GM18508 (cell line): ENCODE measurements at regions not wholly inside any gene's neighbourhood (a gene's known extent, or its start where the extent isn't known, plus 50 kb on each side); places are given as distances from the start of the nearest gene placed in this dataset.

Source experiments
- ATAC-seq: cut with Tn5 transposase; IDR thresholded peaks from one replicate; pipeline ENCODE4 v1.9.1; 2021; ENCODE audit warnings: moderate number of reproducible peaks; ENCODE audit not compliant: insufficient read depth, unreplicated experiment

DNA sequence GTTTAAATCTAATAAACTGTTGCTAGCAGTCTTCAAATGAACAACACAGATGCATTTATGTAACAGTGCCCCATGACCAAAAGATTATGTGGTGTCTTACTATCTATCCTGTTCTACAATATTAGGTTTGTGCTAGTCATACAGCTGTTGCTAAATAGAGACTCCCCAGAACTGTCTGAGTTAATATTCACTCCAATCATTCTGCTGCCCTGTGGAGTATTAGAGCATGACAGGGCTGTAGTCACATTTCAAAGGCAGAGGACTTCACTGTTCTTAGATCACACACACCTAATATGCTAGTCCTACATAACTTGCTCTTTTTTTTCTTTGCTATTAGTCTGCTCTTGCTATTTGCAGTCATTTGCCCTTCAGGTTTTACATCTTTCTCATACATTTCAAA is 157.6 kb upstream of the MDGA2 start:
- no peak for ATAC-seq

DNA sequence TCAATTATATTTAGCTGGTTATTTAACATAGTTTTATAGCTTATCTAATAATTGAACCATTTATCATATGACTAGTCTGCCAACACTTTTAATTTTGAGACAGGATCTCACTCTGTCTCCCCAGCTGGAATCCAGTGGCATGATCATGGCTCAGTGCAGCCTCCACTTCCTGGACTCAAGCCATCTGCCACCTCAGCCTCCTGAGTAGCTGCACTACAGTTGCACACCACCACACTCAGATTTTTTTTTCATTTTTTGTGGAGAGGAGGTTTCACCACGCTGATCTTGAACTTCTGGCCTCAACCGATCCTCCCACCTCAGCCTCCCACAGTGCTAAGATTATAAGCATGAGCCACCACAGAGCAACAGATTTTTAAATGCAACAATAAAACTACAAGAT is 151.4 kb upstream of the MDGA2 start:
- no peak for ATAC-seq

DNA sequence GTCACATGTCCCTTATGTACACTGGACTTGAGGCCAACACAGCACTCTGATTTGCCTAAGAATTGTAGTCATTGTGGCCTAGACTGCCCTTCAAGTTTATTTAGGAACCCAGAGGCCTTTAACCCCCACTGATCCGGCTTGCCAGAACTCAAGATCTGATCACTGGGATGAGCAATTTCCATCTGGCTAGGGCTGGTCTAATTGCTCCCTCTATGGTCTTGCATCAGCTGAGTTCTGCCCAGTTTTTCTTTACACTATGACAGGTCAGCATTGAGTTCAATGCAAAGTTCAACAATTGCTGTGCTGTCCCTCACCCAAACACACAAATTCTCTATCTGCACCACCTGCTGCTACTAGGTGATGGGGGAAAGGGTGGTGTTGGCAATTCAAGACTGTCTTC is 146.9 kb upstream of the MDGA2 start:
- no peak for ATAC-seq

DNA sequence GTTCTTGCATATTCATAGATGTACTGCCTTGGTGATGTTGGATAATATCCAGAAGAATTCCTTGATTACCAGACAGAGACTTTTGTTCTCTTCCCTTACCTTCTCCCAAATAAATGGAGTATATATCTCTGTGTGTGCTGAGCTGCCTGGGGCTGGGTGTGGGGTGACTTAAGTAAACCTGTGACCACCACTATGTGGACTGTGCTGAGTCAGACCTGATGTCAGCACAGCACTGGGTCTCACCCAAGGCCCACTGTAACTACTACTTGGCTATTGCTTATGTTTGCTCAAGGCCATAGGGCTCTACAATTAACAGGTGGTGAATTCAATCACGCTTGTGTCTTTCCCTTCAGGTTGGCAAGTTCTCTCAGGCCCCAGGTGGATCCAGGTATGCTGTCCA is 145.7 kb upstream of the MDGA2 start:
- no peak for ATAC-seq

DNA sequence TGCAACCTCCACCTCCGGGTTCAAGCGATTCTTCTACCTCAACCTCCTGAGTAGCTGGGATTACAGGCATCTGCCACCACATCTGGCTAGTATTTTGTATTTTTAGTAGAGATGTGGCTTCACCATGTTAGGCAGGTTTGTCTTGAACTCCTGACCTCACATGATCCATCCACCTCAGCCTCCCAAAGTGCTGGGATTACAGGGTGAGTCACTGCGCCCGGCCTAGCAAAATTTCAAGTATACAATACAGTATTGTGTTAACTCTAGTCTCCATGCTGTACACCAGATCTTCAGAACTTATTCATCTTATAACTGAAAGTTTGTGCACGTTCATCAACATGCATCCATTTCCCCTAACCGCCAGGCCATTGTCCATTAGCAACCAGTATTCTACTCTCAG is 115.1 kb upstream of the MDGA2 start:
- ATAC-seq: no peak

DNA sequence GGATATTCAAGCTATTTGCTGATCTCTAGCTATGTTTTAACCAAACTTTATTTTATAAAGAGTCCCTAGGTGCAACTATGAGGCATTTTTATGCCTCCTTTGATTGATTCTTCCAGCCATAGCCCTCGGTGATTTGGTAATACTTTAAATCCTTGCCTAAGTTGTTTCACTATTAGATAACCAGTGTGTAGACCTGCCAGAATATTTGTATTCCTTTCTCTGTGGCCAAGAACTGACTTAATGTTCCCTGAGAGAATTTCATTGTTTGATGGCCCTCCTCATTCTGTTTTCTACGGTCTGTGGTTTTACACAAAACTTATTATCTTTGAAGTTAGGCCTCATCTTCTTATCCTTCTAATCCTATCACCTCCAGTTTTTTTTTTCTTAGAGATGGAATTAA is 109.7 kb upstream of the MDGA2 start:
- ATAC-seq: no peak

DNA sequence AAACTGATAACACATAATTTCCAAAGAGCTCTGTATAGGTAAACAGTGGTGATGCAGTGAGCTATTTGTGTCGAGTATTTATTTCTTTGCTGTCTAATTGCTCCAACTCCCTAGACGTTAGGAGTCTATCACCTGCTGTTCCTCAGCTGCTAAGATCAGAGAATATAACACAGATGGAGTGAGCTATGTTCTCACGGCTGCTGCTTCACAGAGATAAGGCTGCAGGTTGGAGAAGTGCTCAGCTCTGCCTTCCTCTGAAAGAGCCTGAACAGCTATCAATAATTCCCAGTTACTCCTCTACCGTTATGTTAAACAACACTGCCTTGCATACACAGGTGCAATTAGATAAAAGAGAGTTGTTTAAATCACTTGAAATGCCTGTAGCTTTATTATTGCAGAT is 103.2 kb upstream of the MDGA2 start:
- no peak for ATAC-seq

DNA sequence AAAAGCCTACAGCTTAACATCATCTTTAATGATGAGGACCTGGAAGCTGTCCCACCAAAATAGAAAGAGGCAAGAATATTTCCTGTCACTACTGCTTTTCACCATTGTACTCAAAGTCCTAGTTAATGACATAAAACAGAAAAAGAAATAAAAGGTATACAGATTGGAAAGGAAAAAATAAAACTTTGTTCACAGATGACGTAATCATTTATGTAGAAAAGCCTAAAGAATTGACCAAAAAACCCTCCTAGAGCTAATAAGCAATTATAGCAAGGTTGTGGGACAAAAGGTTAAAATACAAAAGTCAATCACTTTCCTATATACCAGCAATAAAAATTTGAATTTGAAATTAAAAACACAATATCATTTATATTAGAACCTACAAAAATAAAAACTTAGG is 97.2 kb upstream of the MDGA2 start:
- no peak for ATAC-seq

DNA sequence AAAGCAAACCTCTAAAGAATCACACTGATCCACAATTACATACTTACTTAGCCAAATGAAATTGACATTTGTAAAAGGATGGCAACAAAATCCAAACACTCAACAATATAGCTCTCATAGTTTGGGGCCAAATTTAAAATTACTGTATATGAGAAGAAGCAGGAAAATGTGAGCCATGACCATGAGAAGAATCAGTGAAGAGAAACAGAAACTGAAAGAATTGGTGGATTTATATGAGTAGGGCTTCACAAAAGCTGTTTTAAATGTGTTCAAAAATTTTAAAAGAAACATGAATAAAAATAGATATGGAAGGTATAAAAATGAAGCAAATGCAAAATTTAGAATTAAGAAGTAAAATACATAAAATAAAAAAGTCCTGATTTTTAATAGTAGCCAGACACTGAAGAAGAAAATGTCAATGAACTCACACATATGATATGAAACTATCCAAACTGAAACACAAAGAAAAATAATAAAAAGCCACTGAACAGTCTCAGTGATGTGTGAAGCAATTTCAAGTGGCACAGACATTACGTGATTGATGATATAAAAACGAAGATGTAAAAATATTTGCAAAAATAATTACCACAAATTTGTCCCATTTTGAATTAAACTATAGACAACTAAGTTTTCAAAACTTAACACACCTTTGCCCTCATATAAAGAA is 87.9 kb upstream of the MDGA2 start:
- no peak for ATAC-seq

DNA sequence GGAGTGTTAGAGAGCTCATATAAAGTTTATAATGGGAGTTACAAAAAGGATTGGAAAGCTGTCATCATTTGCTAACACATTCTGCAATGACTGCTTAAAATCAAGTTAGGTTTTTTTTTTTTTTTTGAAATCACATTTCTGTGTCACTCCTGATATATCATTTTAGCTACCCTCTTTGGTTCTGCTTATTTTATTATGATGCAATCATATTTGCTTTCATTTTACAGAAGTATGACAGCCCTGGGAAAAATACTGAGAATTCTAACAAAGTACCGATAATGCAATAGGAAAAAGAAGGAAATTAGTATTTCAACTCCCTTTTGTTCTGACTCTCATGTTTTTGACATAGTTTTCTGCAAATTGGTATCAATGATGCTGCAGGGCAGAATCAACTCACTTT is 71.6 kb upstream of the MDGA2 start:
- no peak for ATAC-seq

DNA sequence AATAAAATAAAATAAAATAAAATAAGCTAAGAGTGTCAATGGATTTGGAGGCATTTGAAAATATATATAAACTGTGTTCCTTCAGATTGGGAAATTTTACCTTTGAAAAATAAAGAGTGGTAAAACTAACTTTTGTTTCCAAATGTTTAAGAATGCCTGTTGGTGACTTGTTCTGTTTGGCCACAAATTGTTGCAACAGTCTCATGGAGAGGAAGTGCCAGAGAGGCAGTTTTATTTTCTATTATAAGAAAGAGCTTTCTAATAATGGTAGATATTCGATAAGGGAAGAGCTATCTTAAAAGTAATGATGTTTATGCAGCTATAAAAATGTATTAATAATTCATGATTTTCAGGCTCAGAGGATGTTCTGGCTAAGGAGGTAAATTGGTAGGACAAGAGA is 68.8 kb upstream of the MDGA2 start:
- no peak for ATAC-seq

DNA sequence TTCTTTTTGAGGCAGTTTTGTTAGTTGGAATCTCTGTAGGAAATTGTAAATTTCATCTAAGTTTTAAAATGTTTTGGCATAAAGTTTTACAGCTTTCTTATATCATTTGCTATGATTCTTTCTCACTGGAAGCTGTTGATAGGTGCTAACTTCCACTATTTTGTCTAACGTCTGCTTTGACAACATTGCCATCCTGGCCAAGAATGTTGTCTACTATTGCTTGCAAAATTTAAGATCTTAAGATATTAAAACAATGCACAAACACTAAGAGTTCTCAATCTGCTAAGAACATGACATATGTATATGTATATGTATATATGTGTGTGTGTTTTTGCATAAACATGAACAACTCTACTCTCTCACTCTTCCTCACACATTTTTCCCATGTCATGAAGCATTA is 64.1 kb upstream of the MDGA2 start:
- no peak for ATAC-seq

DNA sequence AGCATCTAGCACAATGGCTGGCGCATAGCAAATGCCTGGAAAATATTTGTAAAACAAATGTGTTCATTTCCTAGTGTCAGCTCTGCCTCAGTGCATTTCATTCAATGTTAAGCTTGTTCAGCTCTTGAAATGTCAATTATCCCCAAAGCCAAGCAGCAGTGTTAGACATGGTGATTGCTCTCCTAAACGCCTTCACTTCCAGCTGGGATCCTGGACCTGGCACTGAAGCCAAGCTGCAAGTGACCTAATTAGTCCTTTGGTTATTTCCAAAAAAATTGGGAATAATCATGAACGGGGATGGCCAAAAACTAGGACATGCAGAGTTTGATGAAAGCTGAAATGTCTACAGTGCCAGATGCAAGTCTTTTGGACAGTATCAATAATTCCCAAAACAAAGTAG is 54.9 kb upstream of the MDGA2 start:
- no peak for ATAC-seq
